Right atrium auricular region (tissue), 2 donors: ENCODE measurements at regions not wholly inside any gene's neighbourhood (a gene's known extent, or its start where the extent isn't known, plus 50 kb on each side); places are given as distances from the start of the nearest gene placed in this dataset.

Experiments
- DNase-seq: peaks from one replicate; pipeline ENCODE4 v3.0.0-alpha.2; 2019; ENCODE audit warnings: low spot score
- H3K27ac ChIP-seq, 2 donors: fragments of 200-600 bp; sonication (generic); 1 replicate in 1 of 2; 2 replicates in 1 of 2; pipeline ENCODE4 v1.5.1; 2016 to 2019
- H3K27me3 ChIP-seq, 2 donors: fragments of 200-600 bp; sonication (generic); one replicate each; pipeline versions ENCODE4 v1.5.1 to v1.6.0; 2017 to 2019
- H3K36me3 ChIP-seq: fragments of 200-600 bp; sonication (generic); one replicate; pipeline ENCODE4 v1.5.1; 2016
- H3K4me1 ChIP-seq, 2 donors: fragments of 200-600 bp; sonication (generic); one replicate each; pipeline versions ENCODE4 v1.5.1 to v1.6.0; 2017 to 2019
- H3K4me3 ChIP-seq, 2 donors: fragments of 200-600 bp; sonication (generic); 1 replicate in 1 of 2; 2 replicates in 1 of 2; pipeline ENCODE4 v1.5.1; 2017 to 2019; ENCODE audit warnings: mild to moderate bottlenecking in 1 of 2, moderate library complexity in 1 of 2
- H3K9me3 ChIP-seq, 2 donors: fragments of 200-600 bp; sonication (generic); one replicate each; pipeline ENCODE4 v1.5.1; 2019
- CTCF ChIP-seq, 2 donors: fragments of 200-600 bp; sonication (generic); IDR thresholded peaks; one replicate each; pipeline ENCODE4 v1.5.1; 2019; ENCODE audit warnings: antibody characterized with exemption in 2 of 2

GRCh38 chr2:128564551-128564950 lies 245.9 kb upstream of the HS6ST1 start:
- Histone ChIP-seq H3K36me3 (no peaks in the 10 kb centered on the region), H3K9me3 (no peaks in the 10 kb centered on the region), H3K27ac (no peak overlapping the region), H3K27me3 (no peaks in the 10 kb centered on the region), H3K4me1 (peaks cover 0 to 6% of the 10 kb centered on the region in 2 donors), H3K4me3 (no peak overlapping the region)
- no peak for TF ChIP-seq CTCF (IDR thresholded peaks at IDR 0.05)
- no peak for DNase-seq

- no peak for DNase-seq
- Histone ChIP-seq H3K27me3 (no peaks in the 10 kb centered on the region), H3K4me1 (peaks cover 0 to 6% of the 10 kb centered on the region in 2 donors), H3K9me3 (no peaks in the 10 kb centered on the region), H3K27ac (no peak overlapping the region), H3K36me3 (no peaks in the 10 kb centered on the region), H3K4me3 (no peak overlapping the region)
- no peak for TF ChIP-seq CTCF (IDR thresholded peaks at IDR 0.05)
Measured at GRCh38 chr2:128565441-128565840, 246.8 kb upstream of the HS6ST1 start.

GRCh38 chr2:128566671-128567070 lies 248.0 kb upstream of the HS6ST1 start:
- no peak for TF ChIP-seq CTCF (IDR thresholded peaks at IDR 0.05)
- peaks cover 0 to 6% of the 10 kb centered on the region in 2 donors for H3K4me1 ChIP-seq
- H3K27me3 ChIP-seq, result no peaks in the 10 kb centered on the region
- H3K4me3 ChIP-seq, result no peak overlapping the region
- no peaks in the 10 kb centered on the region for H3K9me3 ChIP-seq
- no peaks in the 10 kb centered on the region for H3K36me3 ChIP-seq
- no peak overlapping the region for H3K27ac ChIP-seq
- no peak for DNase-seq

DNA sequence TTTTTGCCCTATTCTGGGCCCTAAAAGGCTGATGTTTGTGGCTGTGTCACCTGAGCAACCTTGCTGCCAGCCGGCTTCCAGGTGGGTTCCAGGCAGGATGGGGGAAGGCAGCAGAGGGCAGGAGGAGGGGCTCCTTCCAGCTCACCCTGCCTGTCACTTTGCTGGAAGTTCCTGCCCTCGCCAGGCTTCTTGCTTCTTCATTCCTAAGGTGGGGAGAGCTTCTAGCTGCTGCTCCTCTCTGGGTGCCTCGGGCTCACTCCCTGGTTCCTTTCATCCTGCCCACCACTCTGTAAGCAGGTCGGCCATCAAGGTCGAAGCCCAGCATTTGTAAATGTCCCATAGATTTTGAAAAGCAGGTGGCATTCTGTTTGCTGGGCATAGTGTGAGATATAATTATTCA lies 249.4 kb upstream of the HS6ST1 start:
- no peak for TF ChIP-seq CTCF (IDR thresholded peaks at IDR 0.05)
- Histone ChIP-seq H3K27me3 (no peaks in the 10 kb centered on the region), H3K4me1 (no peaks in the 10 kb centered on the region), H3K36me3 (no peaks in the 10 kb centered on the region), H3K4me3 (no peak overlapping the region), H3K9me3 (no peaks in the 10 kb centered on the region), H3K27ac (no peak overlapping the region)
- DNase-seq, result peak; percentile 32

DNA sequence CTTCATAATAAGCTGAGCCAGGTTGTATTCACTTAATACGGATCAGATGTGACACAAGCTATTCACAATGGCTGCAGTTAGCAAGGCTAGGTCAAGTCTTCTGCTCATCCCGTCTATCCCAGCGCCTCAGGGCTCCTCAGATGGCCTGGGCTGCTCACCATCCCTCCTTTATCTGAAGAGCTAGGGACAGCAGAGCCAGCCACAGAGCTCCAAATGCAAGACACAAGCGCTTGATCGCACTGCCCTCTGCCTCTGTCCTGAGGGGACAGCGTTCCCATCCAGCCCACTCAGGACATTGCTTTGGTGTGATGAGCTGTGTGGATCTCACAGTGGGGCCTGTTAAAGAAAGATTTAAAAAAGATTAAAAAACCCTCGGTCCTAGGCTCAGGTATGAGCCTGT lies 254.4 kb upstream of the HS6ST1 start:
- H3K4me3 ChIP-seq, result no peak overlapping the region
- H3K9me3 ChIP-seq, result no peaks in the 10 kb centered on the region
- no peaks in the 10 kb centered on the region for H3K4me1 ChIP-seq
- H3K36me3 ChIP-seq, result no peaks in the 10 kb centered on the region
- no peak for TF ChIP-seq CTCF (IDR thresholded peaks at IDR 0.05)
- no peak for DNase-seq
- H3K27me3 ChIP-seq, result no peaks in the 10 kb centered on the region
- H3K27ac ChIP-seq, result no peak overlapping the region

- TF ChIP-seq CTCF (IDR thresholded peaks at IDR 0.05), result no peak
- H3K36me3 ChIP-seq, result no peaks in the 10 kb centered on the region
- DNase-seq, result peak; percentile 36
- H3K27ac ChIP-seq, result no peak overlapping the region
- no peaks in the 10 kb centered on the region for H3K4me1 ChIP-seq
- H3K27me3 ChIP-seq, result no peaks in the 10 kb centered on the region
- no peaks in the 10 kb centered on the region for H3K9me3 ChIP-seq
- H3K4me3 ChIP-seq, result no peak overlapping the region
Measured at GRCh38 chr2:128573531-128573930, 254.9 kb upstream of the HS6ST1 start.
